ENCODE measurements at regions not wholly inside any gene's neighbourhood (a gene's known extent, or its start where the extent isn't known, plus 50 kb on each side); places are given as distances from the start of the nearest gene placed in this dataset.

- TF ChIP-seq CTCF (IDR thresholded peaks at IDR 0.05; ENCODE audit: insufficient read depth, low read depth, low read length) (no peak), EZH2 (IDR thresholded peaks at IDR 0.05; ENCODE audit: insufficient read depth, low read length) (no peak)
- Histone ChIP-seq H4K20me1 (ENCODE audit: insufficient read depth, low read length) (no peaks in the 10 kb centered on the region), H3K4me3 (ENCODE audit: insufficient read depth, low read depth, low read length) (no peak overlapping the region), H3K79me2 (ENCODE audit: insufficient read depth, low read length) (no peaks in the 10 kb centered on the region), H3K4me1 (ENCODE audit: insufficient read depth, low read length) (no peaks in the 10 kb centered on the region), H3K27ac (ENCODE audit: low read depth, low read length) (no peak overlapping the region), H3K36me3 (ENCODE audit: insufficient read depth, low read length) (no peaks in the 10 kb centered on the region), H3K9me3 (ENCODE audit: insufficient read depth, low read depth, low read length) (no peaks in the 10 kb centered on the region), H3K4me2 (ENCODE audit: low read length) (no peak overlapping the region), H3K9ac (ENCODE audit: low read length) (no peak overlapping the region), H2AFZ (ENCODE audit: low read depth, low read length) (no peak overlapping the region), H3K27me3 (ENCODE audit: insufficient read depth, low read length) (no peaks in the 10 kb centered on the region)
- Mint-ChIP-seq H3K27ac (ENCODE audit: unreplicated experiment) (no peak overlapping the region), H3K4me1 (ENCODE audit: low read depth, unreplicated experiment) (no peaks in the 10 kb centered on the region), H3K36me3 (ENCODE audit: low read depth, unreplicated experiment) (no peaks in the 10 kb centered on the region), H3K27me3 (ENCODE audit: low read depth, unreplicated experiment) (no peaks in the 10 kb centered on the region), H3K4me3 (ENCODE audit: unreplicated experiment) (no peak overlapping the region), H3K9me3 (ENCODE audit: unreplicated experiment) (peaks cover 9% of the 10 kb centered on the region)
- FAIRE-seq: no peak
- no peak for DNase-seq (ENCODE audit: low read depth)
Observed at GRCh38 chr18:33517950-33518349, 60.1 kb upstream of the ASXL3 start.

DNA sequence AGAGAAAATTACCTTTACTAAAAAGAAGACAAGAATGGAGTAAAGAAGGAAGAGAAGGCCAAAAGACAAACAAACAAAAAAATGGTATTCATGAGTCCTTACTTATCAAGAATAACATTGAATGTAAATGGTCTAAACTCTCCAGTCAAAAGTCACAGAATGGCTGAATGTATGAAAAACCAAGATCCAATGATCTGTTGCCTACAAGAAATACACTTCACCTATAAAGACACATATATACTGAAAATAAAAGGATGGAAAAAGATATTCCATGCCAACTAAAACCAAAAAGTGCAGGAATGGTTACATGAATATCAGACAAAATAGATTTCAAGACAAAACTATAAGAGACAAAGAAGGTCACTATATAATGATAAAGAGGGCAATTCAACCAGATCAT lies 65.0 kb upstream of the ASXL3 start:
- Histone ChIP-seq H3K4me2 (ENCODE audit: low read length) (no peak overlapping the region), H3K9ac (ENCODE audit: low read length) (no peak overlapping the region), H3K27me3 (ENCODE audit: insufficient read depth, low read length) (no peaks in the 10 kb centered on the region), H4K20me1 (ENCODE audit: insufficient read depth, low read length) (no peaks in the 10 kb centered on the region), H3K36me3 (ENCODE audit: insufficient read depth, low read length) (no peaks in the 10 kb centered on the region), H2AFZ (ENCODE audit: low read depth, low read length) (no peak overlapping the region), H3K27ac (ENCODE audit: low read depth, low read length) (no peak overlapping the region), H3K9me3 (ENCODE audit: insufficient read depth, low read depth, low read length) (no peaks in the 10 kb centered on the region), H3K4me1 (ENCODE audit: insufficient read depth, low read length) (no peaks in the 10 kb centered on the region), H3K4me3 (ENCODE audit: insufficient read depth, low read depth, low read length) (no peak overlapping the region), H3K79me2 (ENCODE audit: insufficient read depth, low read length) (no peaks in the 10 kb centered on the region)
- H3K27me3 Mint-ChIP-seq (ENCODE audit: low read depth, unreplicated experiment): no peaks in the 10 kb centered on the region
- H3K9me3 Mint-ChIP-seq (ENCODE audit: unreplicated experiment): peaks cover 9% of the 10 kb centered on the region
- no peaks in the 10 kb centered on the region for H3K36me3 Mint-ChIP-seq (ENCODE audit: low read depth, unreplicated experiment)
- TF ChIP-seq CTCF (IDR thresholded peaks at IDR 0.05; ENCODE audit: insufficient read depth, low read depth, low read length) (no peak), EZH2 (IDR thresholded peaks at IDR 0.05; ENCODE audit: insufficient read depth, low read length) (no peak)
- H3K4me3 Mint-ChIP-seq (ENCODE audit: unreplicated experiment): no peak overlapping the region
- H3K4me1 Mint-ChIP-seq (ENCODE audit: low read depth, unreplicated experiment): no peaks in the 10 kb centered on the region
- H3K27ac Mint-ChIP-seq (ENCODE audit: unreplicated experiment): no peak overlapping the region
- DNase-seq (ENCODE audit: low read depth) (no peak), FAIRE-seq (no peak)

DNA sequence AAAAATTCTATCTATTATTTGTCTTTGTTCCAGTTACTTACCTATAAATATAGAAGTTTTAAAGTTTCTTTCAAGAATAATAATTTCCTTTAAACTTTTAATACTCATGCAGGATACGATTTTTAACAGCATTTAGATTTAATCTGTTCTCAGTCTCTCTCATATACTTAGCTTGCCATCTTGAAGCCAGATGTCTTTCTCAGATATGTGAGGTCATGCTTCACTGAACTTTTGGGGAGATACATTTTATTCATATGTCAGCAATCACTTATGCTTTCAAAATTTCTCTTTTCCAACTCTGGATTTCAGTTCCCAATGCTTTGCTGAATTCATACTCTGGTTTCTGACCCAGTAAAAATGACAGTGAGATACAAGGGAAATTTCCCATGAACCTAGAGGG lies 66.5 kb upstream of the CCDC178 start:
- TF ChIP-seq EZH2 (IDR thresholded peaks at IDR 0.05; ENCODE audit: insufficient read depth, low read length) (no peak), CTCF (IDR thresholded peaks at IDR 0.05; ENCODE audit: insufficient read depth, low read depth, low read length) (no peak)
- FAIRE-seq: no peak
- no peak overlapping the region for H3K27ac ChIP-seq (ENCODE audit: low read depth, low read length)

More for the DNA sequence above, 66.5 kb upstream of the CCDC178 start:
- no peaks in the 10 kb centered on the region for H3K36me3 Mint-ChIP-seq (ENCODE audit: low read depth, unreplicated experiment)
- no peaks in the 10 kb centered on the region for H3K4me1 ChIP-seq (ENCODE audit: insufficient read depth, low read length)
- no peak overlapping the region for H3K4me3 Mint-ChIP-seq (ENCODE audit: unreplicated experiment)
- H3K79me2 ChIP-seq (ENCODE audit: insufficient read depth, low read length): no peaks in the 10 kb centered on the region
- no peaks in the 10 kb centered on the region for H3K36me3 ChIP-seq (ENCODE audit: insufficient read depth, low read length)
- no peaks in the 10 kb centered on the region for H3K27me3 ChIP-seq (ENCODE audit: insufficient read depth, low read length)
- no peaks in the 10 kb centered on the region for H3K27me3 Mint-ChIP-seq (ENCODE audit: low read depth, unreplicated experiment)
- H2AFZ ChIP-seq (ENCODE audit: low read depth, low read length): no peak overlapping the region
- H4K20me1 ChIP-seq (ENCODE audit: insufficient read depth, low read length): no peaks in the 10 kb centered on the region
- no peak overlapping the region for H3K27ac Mint-ChIP-seq (ENCODE audit: unreplicated experiment)
- peaks cover 3% of the 10 kb centered on the region for H3K9me3 Mint-ChIP-seq (ENCODE audit: unreplicated experiment)
- H3K9ac ChIP-seq (ENCODE audit: low read length): no peak overlapping the region
- H3K4me3 ChIP-seq (ENCODE audit: insufficient read depth, low read depth, low read length): no peak overlapping the region
- DNase-seq (ENCODE audit: low read depth): no peak
- no peaks in the 10 kb centered on the region for H3K9me3 ChIP-seq (ENCODE audit: insufficient read depth, low read depth, low read length)
- H3K4me1 Mint-ChIP-seq (ENCODE audit: low read depth, unreplicated experiment): no peaks in the 10 kb centered on the region
- H3K4me2 ChIP-seq (ENCODE audit: low read length): no peak overlapping the region

Data from astrocyte (in vitro differentiated cells and primary cell).